Inflammatory macrophage (primary cell): ENCODE measurements at regions not wholly inside any gene's neighbourhood (a gene's known extent, or its start where the extent isn't known, plus 50 kb on each side); places are given as distances from the start of the nearest gene placed in this dataset.

ENCODE experiments used
- DNase-seq, 2 donors: peaks; one replicate each; pipeline ENCODE4 v3.0.0-alpha.2; 2020 to 2022

DNA sequence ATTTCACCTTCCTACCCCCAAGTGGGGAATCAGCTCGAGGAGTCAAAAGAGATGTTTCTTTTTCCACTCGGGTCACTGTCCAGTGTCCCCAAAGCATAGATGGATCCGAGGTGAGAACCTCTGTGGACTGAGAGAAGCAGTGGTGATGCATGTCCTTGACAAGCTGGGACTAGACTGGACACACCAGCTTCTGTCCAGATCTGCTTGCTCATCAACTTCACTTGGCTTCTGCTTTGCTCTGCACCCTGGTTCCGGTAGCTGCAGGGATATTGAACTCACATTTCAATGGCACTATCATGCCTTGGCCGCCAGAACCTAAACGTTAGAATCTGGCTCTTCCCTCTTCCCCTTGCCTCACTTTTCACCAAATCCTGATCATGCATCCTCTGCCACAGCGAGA is 50.3 kb upstream of the CXCL12 start:
- no peak for DNase-seq

DNA sequence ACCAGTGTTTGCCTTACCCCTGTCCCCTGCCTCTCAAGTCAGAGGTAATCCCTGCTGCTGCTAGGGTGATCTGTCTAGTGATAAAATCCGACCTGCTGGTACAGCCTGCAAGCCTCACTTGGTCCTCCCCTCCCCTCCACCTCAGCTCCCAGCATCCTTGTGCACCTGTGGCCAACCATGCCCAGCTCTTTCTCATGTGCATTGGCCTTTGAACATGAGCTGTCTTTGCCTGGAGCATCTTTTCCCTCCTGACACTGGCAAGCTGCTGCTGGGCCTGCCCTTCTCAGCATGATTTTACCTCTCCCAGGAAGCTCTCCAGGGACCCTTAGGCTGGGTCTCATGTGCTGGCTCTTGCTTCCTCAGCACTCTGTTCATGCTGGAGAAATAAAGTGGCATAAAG is 51.3 kb upstream of the CXCL12 start:
- DNase-seq, result no peak

DNA sequence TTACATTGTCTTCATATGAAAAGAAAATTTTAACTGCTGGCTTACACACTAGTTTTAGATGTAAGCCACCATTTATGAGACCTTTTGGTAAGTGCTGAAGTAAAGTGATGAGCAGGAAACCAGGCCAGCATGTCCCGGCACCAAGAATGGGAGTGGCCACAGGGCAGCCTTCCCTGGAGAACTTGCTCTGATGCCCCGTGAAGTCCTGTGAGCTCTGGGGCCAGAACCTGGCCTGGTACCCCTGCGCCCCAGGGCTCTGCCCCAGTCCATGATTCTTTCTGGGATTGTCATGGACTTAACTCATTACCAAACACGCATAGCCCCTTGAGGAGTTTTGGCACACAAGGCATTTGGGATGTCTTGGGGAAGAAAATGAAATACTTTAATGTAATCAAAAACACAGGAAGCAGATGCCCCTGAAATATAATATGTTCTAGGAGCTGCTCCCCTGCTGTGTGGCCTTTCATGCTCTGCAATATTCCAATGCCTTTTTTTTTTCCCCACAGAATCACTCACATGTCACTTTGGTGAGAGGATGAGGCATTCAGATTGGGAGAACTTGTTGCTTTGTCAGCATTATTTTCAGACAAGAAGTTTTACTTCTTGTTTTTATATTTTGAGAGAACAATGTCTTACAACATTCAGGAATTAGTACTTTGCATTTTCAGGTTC is 53.1 kb upstream of the CXCL12 start:
- peak; percentile 38 to 58 for DNase-seq

DNA sequence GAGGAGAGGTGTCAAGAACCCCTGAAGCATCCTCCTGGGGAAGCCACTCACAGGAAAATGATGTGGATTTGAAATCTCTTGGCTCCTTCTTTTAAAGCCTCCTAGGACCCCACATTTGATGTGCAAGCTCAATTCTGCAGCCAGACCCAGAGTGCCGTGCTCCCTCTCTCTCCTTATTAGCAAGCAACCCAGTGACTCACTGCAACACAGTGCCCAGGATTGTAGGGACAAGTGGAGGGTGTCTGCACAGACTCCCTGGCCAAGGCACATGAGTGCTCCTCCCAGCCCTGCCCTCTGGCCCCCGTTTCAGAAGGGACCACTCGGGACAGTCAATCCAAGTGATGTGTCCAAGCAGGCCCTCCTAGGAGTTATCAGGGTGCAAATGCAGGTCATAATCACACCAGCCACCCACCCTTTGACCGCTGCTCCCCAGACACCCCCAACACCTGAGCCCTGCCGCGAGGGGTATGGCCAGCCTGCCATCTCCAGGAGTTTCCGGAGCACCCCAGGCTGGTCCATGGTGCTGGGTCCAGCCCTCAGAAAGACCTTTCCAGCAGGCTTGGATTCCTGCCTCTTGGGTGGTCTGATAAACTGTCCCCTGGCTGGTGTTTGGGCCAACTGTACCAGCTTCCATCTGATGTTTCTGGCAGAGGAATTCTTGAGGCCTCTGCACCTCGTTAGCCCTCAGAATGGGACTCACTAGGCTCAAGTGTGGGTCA is 54.5 kb upstream of the CXCL12 start:
- no peak for DNase-seq

DNA sequence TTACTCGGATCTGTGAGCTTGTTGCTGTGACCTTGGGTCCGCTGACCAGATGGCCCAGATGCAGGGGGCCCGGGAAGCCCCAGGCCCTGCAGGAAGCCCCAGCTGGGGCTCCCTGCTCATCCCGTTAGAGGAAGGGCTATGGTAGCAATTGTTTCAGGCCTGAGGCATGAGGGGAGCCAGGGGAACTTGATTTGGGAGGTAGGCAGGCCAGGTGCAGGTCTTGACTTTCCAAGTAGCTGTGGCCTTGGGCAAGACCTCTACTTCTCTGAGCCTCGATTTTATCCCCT is 55.0 kb upstream of the CXCL12 start:
- DNase-seq, result no peak

DNA sequence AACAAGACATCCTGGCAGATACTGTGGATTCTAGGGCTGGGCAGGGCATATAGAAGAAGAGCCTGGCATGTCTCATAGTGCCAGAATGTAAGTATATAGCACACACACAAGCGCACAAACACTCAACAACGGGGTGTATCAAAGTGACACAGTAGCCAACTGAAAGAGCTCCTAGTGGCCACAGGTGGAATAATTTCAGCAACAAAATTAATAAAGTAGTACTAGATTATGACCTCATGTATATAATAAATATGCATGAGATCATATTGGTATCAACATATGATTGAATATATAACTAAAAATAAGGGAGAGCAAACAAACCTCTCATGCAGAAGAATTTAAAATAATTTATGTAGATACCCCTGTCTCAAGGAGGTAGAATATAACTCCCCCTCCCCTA is 72.4 kb upstream of the CXCL12 start:
- DNase-seq, result no peak

DNA sequence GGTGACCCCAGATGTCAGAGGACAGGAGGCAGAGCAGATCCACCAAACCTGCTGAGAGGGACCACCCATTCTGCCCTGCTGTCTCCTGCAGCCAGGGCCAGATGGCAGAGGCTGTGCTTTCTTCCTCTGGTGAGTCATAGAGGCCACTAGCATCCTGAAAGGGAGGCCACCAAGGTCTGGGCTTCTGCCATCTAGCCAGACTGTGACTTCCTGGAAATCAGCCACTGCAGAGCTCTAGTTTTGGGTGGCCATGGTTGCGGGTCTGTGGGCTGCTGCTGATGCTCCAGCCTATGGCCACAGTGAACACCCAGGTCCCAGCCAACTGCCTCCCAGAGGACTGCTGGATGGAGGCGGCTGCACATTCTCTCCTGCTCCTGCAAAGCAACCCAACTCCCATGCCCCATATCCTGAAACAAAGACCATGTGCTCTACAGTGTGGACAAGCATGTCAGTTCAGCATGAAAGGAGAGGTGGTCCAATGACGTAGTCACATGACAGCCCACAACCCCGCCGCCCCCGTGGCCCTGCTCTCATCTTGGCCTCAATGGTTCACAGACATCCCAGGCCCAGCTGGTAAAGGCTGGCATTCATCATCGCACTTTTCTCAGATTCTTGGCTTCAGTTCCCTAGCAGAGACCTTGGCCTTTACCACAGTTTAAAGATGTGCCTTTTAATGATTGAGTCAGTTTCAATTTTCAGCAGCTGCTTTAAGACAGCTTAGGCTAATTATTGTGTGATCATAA is 73.9 kb upstream of the CXCL12 start:
- no peak for DNase-seq

DNA sequence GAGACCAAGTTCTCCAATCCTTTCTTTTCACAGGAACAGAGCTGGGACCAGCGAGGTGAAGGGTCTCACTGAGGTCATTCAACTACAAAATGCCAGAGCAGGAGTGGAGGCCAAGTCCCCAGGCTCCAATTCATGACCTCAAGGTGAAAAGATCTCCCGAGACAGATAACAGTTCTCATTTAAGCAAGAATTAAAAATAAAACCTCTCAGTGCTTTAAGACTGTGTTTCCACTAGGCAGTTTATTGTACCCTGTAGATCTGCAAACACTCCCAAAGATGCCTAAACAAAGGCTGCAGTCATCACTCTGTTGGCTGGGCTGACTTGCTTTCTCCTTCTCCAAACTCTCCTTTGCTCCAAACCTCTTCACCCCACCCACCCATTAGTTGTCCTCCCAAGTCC is 74.8 kb upstream of the CXCL12 start:
- DNase-seq, result no peak

DNA sequence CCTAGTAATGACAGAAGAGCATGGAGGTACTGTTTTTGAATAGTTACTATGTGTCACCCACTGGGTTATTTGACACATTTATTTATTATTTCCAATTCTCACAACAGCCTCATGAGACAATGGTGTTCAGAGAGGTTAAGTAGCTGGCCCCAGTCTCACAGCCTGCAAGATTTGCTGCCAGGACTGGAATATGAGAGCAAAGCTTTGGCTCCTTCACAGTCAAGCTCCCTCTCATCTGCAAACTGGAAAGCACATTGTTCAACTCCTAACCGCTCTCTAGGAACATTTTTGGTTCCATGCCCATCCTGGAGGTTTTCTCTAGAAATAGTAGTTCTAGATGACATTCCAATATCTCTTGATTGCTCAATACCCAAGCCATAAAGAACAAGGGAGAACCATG is 75.5 kb upstream of the CXCL12 start:
- DNase-seq, result no peak

DNA sequence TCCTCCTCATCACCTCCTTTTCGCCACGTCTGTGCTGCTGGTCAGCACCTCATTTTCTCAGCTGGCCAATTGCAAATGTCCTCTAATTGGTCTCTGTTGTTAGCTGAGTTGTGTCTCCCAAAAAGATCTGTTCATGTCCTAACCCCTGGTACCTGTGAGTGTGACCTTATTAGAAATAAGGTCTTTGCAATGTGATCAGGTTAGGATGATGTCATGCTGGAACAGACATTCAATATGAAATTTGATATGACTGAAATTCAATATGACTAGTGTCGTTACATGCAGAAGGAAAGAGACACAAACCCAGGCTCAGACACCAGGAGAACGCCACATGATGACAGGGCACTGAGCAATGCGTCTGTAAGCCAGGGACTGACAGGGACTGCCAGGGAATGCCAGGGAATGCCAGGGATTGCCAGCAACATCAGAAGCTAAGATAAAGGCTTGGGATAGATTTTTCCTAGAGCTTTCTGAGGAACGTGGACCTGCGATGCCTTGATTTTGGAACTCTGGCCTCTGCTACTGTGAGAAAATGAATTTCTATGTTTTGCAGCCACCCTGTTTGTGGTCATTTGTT is 77.5 kb upstream of the CXCL12 start:
- no peak for DNase-seq

DNA sequence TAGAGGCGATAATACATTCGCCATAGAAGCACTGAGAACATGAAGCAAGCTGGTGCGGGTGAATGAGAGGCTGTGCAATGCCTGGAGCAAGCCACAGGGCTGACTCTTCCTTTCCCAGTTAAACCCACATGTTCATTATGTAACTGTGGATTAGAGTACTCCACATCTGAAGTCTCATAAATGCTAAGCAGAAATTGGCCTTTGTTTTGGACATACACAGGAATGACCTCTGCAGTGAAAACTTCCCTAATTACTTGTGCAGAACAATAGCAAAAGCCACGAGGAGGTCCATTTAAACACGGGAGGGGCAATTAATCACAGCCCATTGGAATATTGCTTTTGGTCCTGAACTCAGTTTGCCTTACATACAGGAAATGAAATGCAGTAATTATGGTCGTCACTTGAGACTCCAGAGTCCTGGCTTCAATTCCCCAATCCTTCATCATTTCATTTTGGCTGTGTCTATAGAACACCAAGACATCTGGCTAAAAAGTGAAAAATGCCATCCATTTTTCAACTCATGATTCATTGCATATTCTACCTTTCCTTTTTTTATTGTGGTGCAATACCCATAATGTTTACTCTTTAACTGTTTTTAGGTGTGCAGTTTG is 78.7 kb upstream of the CXCL12 start:
- DNase-seq, result no peak

DNA sequence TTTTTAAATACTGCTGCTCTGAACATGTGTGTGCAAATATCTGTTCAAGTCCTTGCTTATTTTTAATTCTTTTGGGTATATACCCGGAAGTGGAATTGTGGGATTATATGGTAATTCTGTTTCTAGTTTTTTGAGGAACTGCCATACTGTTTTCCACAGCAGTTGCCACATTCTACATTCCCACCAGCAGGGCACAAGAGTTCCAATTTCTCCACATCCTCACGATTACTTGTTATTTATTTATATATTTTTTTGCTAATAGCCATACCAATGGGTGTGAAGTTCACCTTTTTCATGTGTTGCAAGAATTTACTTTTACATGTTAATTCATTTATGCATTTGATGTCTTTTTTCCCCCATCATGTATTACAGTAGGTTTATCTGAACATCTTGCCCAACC is 79.6 kb upstream of the CXCL12 start:
- DNase-seq, result no peak

DNA sequence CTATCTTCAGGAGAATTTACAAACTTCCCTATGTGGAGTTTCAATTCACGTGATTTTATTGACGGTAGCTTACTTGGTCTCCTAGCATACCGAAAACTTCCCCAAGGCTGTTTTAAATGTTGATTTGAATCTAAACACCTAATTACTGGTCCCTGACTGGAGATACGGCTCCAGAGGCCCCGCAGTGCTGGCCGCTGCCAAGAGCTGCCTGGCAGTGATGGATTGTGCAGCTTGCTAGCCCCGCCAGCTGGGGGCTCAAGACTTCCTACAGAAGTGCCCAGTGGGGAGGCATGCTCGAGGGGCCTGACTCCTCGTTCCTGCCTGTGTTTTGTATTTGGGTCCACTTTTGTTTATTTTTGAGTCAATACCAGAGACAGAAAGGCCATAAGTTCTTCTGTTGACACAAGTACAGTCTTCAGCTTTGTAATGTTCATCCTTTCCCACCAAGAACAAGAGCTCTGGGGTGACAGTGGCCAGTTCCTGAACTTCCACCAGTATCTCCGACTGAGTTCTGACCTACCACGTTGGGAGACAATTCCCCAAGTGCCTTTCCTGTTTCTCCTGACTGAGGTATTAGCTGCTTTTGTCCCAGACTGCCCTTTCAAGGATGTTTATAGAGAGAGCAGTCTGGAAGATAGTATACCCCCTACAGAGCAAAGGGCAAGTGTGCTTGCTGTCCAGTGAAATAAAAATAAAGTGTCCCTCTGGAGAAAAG is 80.7 kb upstream of the CXCL12 start:
- no peak for DNase-seq

DNA sequence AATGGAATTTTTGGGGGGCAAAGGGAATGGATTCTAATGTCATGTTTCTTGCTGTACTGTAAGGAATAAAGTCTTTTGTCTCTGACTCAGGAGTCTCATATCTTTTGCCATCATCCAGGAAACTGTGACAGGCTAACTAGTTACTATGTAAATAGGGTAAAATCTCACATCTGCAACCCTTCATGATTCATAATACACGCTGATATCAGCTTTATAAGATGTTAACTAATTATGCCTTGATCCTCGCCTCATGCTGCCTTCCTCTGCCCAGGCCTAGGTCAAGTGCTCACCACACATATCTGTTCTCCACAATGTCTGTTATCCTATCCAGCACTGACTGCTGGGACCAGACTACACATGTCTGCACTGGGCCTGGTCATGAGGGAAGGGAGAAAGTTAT is 81.3 kb upstream of the CXCL12 start:
- no peak for DNase-seq

DNA sequence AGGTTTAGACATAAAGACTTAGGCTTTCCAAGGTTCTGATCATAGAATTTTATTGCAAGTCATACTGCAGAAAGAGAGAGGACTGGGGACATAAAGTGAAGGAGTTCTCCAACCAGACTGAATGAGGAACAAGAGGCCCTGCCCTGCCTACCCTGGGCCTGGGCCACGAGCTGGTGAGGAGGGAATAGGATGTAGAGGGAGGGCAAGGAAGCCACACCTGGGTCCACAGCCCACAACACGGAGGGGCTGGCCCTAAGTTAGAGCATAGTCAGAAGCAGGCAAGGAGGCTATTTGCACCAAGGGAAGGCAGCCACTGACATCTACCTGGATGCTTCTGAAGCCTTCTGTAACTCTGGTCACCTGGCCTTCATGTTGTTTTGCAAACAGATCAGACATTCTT is 82.2 kb upstream of the CXCL12 start:
- no peak for DNase-seq

DNA sequence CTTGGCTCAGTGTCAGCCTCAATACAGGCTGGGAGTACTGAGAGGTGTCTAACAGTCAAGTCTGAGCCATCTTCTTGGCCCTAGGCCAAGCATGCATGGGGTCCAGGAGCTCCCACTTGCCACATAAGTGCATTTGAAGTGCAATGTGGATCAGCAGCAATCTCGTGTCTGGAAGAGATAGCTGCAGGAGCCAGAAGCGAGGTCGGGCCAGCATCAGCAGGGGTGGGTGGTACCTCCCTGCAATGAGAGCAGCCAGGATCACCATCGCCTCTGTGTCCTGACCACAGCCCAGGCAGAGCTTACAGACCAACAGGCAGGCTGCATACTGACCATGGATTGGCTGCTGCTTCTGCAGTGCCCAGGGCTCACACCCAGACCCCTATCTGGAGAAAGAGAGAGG is 83.0 kb upstream of the CXCL12 start:
- no peak for DNase-seq

DNA sequence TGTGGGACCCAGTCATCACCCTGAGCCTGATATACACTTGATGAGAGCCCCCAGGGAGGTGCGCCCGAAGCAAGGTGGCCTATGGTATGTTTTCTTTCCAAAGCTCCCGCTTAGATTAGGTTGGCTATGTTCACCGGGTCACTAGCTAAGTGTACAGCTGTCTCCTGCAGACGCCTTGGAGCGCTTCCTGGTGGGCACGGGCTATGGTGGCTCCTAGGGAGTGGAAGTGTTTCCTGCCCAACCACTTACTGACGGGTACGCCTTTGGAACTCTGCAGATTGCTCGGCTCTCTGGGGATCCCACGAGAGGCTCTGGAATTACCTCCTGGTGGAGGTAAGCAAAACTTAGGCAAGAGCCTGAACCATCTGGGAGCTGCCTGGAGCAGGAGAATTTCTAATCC is 83.6 kb upstream of the CXCL12 start:
- no peak for DNase-seq

DNA sequence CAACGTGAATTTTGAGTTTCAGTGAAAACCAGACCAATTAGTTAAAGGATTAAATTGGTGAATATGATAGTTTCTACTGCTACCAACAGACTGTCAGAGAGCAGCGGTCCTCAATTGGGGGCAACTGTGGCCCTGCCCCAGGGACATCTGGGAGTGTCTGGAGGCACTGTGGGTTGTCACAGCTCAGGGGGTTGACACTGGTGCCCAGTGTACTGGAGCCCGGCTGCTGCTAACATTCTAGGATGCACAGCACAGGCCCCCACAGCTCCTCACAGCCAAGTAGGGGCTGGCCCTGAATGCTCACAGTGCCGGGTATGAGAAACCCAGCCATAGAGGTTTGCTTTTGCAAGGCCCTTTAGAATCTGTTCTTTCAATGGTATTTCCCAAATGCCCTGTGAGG is 84.1 kb upstream of the CXCL12 start:
- DNase-seq, result no peak

DNA sequence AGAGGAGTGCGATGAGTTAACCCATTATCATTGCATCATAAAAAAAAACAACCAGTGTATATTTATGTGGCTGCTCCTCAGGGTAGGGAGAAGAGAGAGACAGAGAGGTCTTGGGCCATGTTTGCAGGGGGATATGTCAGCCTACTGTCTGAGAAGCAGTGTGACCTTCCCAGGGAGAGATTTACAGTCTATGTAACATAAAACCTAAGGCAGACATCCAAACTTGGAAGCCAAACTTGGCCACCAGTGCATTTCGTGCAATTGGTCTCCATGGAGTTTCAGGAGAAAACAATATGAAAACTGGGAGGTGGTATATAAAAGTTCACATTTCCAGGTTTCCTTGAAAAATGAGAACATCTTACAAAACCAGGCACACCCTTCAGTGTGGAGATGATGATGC is 85.9 kb upstream of the CXCL12 start:
- DNase-seq, result no peak

DNA sequence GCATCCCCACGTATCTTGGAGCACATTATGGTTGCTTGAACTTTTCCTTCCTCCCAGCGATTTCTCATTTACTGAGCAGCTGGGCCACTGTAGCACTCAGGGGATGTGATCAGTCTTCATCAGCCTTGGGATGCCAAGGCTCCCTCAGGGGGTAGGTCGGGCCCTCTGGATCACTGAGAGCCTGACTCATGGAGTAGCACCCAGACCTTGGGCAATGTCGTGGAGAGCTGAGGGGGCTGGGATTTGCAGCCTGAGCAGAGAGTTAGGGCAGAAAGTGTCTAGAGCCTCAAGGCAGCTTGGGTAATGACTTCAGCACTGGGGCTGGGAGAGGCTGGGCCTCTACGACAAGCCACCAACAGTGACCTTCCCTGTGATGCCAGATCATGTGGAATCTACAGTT is 86.5 kb upstream of the CXCL12 start:
- no peak for DNase-seq

DNA sequence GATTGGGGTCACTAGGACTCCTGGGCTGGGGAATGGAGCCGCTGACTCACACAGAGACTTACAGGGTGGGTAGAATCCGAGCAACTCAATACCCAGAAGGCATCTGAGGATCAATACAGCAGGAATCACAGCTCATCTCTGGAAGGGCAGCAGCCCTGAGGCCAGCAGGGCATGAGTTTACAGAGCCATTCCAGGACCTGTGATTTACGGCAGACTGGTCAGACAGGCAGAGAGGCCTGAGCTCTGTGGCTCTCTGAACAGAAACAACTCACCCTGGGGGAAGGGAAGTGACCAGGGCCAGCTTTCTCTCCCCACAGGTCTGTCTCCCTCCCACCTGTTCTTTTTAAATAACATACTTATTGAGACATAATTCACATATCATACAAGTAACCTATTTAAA is 88.2 kb upstream of the CXCL12 start:
- no peak for DNase-seq

DNA sequence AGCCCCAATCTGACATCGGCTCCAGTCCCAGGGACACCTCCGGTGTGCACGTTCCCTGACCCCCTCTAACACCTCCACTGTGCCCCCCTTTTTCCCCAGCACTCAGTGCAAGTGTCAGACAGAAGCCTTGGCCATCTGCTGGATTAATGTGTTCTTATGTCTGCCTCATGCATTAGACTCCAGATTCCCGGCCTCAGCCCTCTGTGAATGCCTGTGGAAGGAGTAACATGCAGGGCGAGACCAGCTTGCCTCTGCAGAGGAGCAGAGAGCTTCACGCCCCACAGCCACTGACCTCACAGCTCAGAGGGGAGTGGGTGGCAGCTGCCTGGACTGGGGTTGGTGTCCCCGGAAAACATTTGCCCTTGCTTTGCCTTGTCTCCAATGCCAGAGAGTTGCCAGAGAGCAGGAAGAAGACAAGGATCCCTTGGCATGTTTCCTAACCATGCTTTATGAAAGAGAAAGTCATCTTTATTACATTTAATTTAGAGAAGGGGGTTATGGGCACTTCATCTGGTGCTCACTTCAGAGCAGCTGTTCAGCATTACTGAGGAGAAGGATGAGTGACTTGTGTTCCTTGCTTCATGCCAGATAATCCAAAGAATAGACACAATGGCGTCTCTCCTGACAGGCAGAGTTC is 91.6 kb upstream of the CXCL12 start:
- no peak for DNase-seq
